A549 (cell line): ENCODE measurements at regions not wholly inside any gene's neighbourhood (a gene's known extent, or its start where the extent isn't known, plus 50 kb on each side); places are given as distances from the start of the nearest gene placed in this dataset.

Experiments
- ATAC-seq, 2 experiments: fragments of 200-7000 bp in 1 of 2; fragments of >200 bp in 1 of 2; cut with Nextera tagmentation in 1 of 2; cut with Tn5 transposase in 1 of 2; 3 replicates each; pipeline versions ENCODE4 v1.8.0 to v1.9.1; 2018 to 2020; ENCODE audit warnings: mild to moderate bottlenecking in 1 of 2, moderate library complexity in 1 of 2
- CTCF ChIA-PET: fragments of 300-600 bp; sonication (Branson Sonifier 250); formaldehyde crosslinking; extraction: SDS; loops from one replicate; lab custom pipeline; 2021; ENCODE audit warnings: antibody characterized with exemption, inconsistent platforms; lab: Yijun Ruan, JAX
- POLR2A ChIA-PET: fragments of 350-600 bp; formaldehyde crosslinking; extraction: SDS; loops from one replicate; lab custom pipeline; 2021; ENCODE audit warnings: antibody characterized with exemption, inconsistent platforms; lab: Yijun Ruan, JAX
- DNase-seq, 2 experiments: peaks; one replicate each; pipeline versions ENCODE4 v3.0.0 to v3.0.0-alpha.2; 2011 to 2016; ENCODE audit warnings: low read depth in 1 of 2, low spot score in 1 of 2
- FAIRE-seq: peaks from 2 replicates; lab custom pipeline; 2011; peaks lifted over from hg19 to GRCh38; lab: Jason Lieb, UNC
- H3K27ac ChIP-seq, 2 experiments: fragments of >200 bp; sonication (Bioruptor Twin); formaldehyde crosslinking; 3 replicates each; pipeline ENCODE4 v1.5.1; 2016 to 2017
- H3K4me1 ChIP-seq: fragments of >200 bp; sonication (Bioruptor Twin); formaldehyde crosslinking; 3 replicates; pipeline ENCODE4 v1.6.1; 2016
- H3K4me2 ChIP-seq: fragments of >200 bp; sonication (Bioruptor Twin); formaldehyde crosslinking; 3 replicates; pipeline ENCODE4 v1.6.1; 2016
- H3K4me3 ChIP-seq: fragments of >200 bp; sonication (Bioruptor Twin); formaldehyde crosslinking; 3 replicates; pipeline ENCODE4 v1.5.1; 2016
- H3K9me3 ChIP-seq: fragments of >200 bp; sonication (Bioruptor Twin); formaldehyde crosslinking; 3 replicates; pipeline ENCODE4 v1.6.1; 2016
- E2F6 ChIP-seq: IDR thresholded peaks from 2 replicates; pipeline ENCODE4 v1.6.1; 2012; ENCODE audit warnings: low read depth, borderline replicate concordance
- EHF ChIP-seq: fragments of 250-450 bp; sonication (Bioruptor Pico); IDR thresholded peaks from 2 replicates; pipeline ENCODE4 v1.5.0; 2020; ENCODE audit warnings: mild to moderate bottlenecking
- EP300 ChIP-seq, 2 experiments: fragments of >200 bp; sonication (Bioruptor Twin); formaldehyde crosslinking; IDR thresholded peaks; 2 replicates in 1 of 2; 3 replicates in 1 of 2; pipeline ENCODE4 v1.6.1; 2016 to 2017
- FOSB ChIP-seq: fragments of 250-450 bp; sonication (Bioruptor Pico); IDR thresholded peaks from 2 replicates; pipeline ENCODE4 v1.5.0; 2020; ENCODE audit warnings: mild to moderate bottlenecking, moderate library complexity
- FOXS1 ChIP-seq: fragments of 250-450 bp; sonication (Bioruptor Pico); IDR thresholded peaks from 2 replicates; pipeline ENCODE4 v1.5.0; 2020; ENCODE audit warnings: mild to moderate bottlenecking, moderate library complexity
- GATA3 ChIP-seq: IDR thresholded peaks from 2 replicates; pipeline ENCODE4 v1.6.1; 2012; ENCODE audit warnings: borderline replicate concordance
- HEYL ChIP-seq: fragments of 250-450 bp; sonication (Bioruptor Pico); IDR thresholded peaks from 2 replicates; pipeline ENCODE4 v1.8.0; 2021; ENCODE audit warnings: mild to moderate bottlenecking, moderate library complexity
- HOXA7 ChIP-seq: fragments of 250-450 bp; sonication (Bioruptor Pico); IDR thresholded peaks from 2 replicates; pipeline ENCODE4 v1.5.0; 2020; ENCODE audit warnings: mild to moderate bottlenecking, moderate library complexity
- HOXB13 ChIP-seq: fragments of 250-450 bp; sonication (Bioruptor Pico); IDR thresholded peaks from 2 replicates; pipeline ENCODE4 v1.5.0; 2020; ENCODE audit warnings: low read depth, mild to moderate bottlenecking, moderate library complexity
- JUN ChIP-seq, 2 experiments: fragments of >200 bp; sonication (Bioruptor Twin); formaldehyde crosslinking; IDR thresholded peaks; 2 replicates in 1 of 2; 3 replicates in 1 of 2; pipeline ENCODE4 v1.6.1; 2016 to 2017
- KDM1A ChIP-seq: fragments of 200-600 bp; sonication (generic); IDR thresholded peaks from 2 replicates; pipeline ENCODE4 v1.6.1; 2016; ENCODE audit warnings: low read depth, mild to moderate bottlenecking
- MAZ ChIP-seq: fragments of 150-350 bp; IDR thresholded peaks from 2 replicates; pipeline ENCODE4 v1.6.1; 2014; ENCODE audit warnings: antibody characterized with exemption, low read depth, low read length, borderline replicate concordance
- MYC ChIP-seq: IDR thresholded peaks from 2 replicates; pipeline ENCODE4 v1.6.1; 2012; ENCODE audit warnings: mild to moderate bottlenecking, inconsistent platforms, low read length, improper control_type of control experiment, borderline replicate concordance
- POLR2AphosphoS2 ChIP-seq: conservative IDR thresholded peaks from 2 replicates; pipeline ENCODE4 v1.6.1; 2012; ENCODE audit warnings: low read length, improper control_type of control experiment, inconsistent platforms
- RAD21 ChIP-seq, 2 experiments: fragments of >200 bp in 1 of 2; sonication (Bioruptor Twin) in 1 of 2; formaldehyde crosslinking in 1 of 2; IDR thresholded peaks in 1 of 2; conservative IDR thresholded peaks in 1 of 2; 2 replicates in 1 of 2; 3 replicates in 1 of 2; pipeline ENCODE4 v1.6.1; 2012 to 2018; ENCODE audit warnings: inconsistent platforms in 1 of 2
- RARB ChIP-seq: fragments of 250-450 bp; sonication (Bioruptor Pico); IDR thresholded peaks from 2 replicates; pipeline ENCODE4 v1.8.0; 2021; ENCODE audit warnings: mild to moderate bottlenecking, moderate library complexity
- RCOR1 ChIP-seq: fragments of 150-350 bp; IDR thresholded peaks from 2 replicates; pipeline ENCODE4 v1.6.1; 2014; ENCODE audit warnings: antibody characterized with exemption, low read length, low read depth
- REST ChIP-seq: fragments of 200-600 bp; sonication (generic); IDR thresholded peaks from 2 replicates; pipeline ENCODE4 v1.6.1; 2016; ENCODE audit warnings: antibody characterized with exemption, mild to moderate bottlenecking, moderate library complexity
- RNF2 ChIP-seq: fragments of 200-600 bp; sonication (generic); IDR thresholded peaks from 2 replicates; pipeline ENCODE4 v1.6.1; 2016; ENCODE audit warnings: low read depth, mild to moderate bottlenecking, antibody characterized with exemption, moderate library complexity, borderline replicate concordance
- TFCP2L1 ChIP-seq: fragments of 250-450 bp; sonication (Bioruptor Pico); IDR thresholded peaks from 2 replicates; pipeline ENCODE4 v1.5.0; 2021; ENCODE audit warnings: mild to moderate bottlenecking
- USF2 ChIP-seq: fragments of 450-650 bp; IDR thresholded peaks from 2 replicates; pipeline ENCODE4 v1.6.1; 2014; ENCODE audit warnings: antibody characterized with exemption
- WGBS: methylation state at CpG from one replicate; pipeline ENCODE4 v1.1.6; 2017; ENCODE audit errors: missing lambda C conversion rate; 5-methylcytosine and 5-hydroxymethylcytosine counted together
- TF ChIP-seq, protein P1 (sequence below): IDR thresholded peaks from 2 replicates; pipeline ENCODE4 v1.6.1; 2012
- TF ChIP-seq, protein P2 (sequence below): fragments of 150-350 bp; IDR thresholded peaks from 2 replicates; pipeline ENCODE4 v1.6.1; 2014; ENCODE audit warnings: low read depth, mild to moderate bottlenecking, low read length
- TF ChIP-seq, protein P3 (sequence below): fragments of >200 bp; sonication (Bioruptor Twin); formaldehyde crosslinking; IDR thresholded peaks from 2 replicates; pipeline ENCODE4 v1.6.1; 2016
- TF ChIP-seq, protein P4 (sequence below): fragments of 250-450 bp; sonication (Bioruptor Pico); IDR thresholded peaks from 2 replicates; pipeline ENCODE4 v1.5.0; 2021; ENCODE audit warnings: mild to moderate bottlenecking, moderate library complexity, borderline replicate concordance

DNA sequence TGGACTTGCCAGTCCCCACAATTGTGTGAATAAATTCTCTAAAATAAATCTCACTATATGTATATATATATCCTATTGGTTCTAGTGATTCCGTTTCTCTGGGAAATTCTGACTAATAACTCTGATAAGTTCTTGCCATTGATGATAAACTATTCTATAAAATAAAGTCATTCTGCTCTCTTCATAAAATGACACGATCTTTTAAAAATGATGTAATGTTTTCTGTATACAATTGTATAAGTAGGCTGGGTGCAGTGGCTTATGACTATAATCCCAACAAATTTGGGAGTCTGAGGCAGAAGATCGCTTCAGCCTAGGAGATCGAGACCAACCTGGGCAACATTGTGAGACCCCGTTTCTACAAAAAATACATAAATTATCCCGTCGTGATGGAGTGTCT, 541.0 kb upstream of the ADGRL4 start:
- POLR2A ChIA-PET, result no interaction called here

GRCh38 chr1:79543394-79543793, 536.9 kb upstream of the ADGRL4 start:
- no peak for FAIRE-seq
- Histone ChIP-seq H3K27ac (no peak overlapping the region), H3K4me2 (no peak overlapping the region), H3K4me3 (no peak overlapping the region)
- no peak for DNase-seq
- TF ChIP-seq RARB (CRISPR knock-in tag) (no peak), EHF (CRISPR knock-in tag) (no peak), MYC (no peak), USF2 (no peak), HOXB13 (CRISPR knock-in tag) (no peak), HOXA7 (no peak), MAZ (no peak), EP300 (IDR thresholded peaks at IDR 0.05) (no peak), KDM1A (no peak), RAD21 (conservative IDR thresholded peaks at IDR 0.05 in 1 of 2, IDR thresholded peaks at IDR 0.05 in 1 of 2) (no peak), GATA3 (no peak)
- TF ChIP-seq, protein P1, sequence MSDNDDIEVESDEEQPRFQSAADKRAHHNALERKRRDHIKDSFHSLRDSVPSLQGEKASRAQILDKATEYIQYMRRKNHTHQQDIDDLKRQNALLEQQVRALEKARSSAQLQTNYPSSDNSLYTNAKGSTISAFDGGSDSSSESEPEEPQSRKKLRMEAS, result no peak
- TF ChIP-seq, protein P2, sequence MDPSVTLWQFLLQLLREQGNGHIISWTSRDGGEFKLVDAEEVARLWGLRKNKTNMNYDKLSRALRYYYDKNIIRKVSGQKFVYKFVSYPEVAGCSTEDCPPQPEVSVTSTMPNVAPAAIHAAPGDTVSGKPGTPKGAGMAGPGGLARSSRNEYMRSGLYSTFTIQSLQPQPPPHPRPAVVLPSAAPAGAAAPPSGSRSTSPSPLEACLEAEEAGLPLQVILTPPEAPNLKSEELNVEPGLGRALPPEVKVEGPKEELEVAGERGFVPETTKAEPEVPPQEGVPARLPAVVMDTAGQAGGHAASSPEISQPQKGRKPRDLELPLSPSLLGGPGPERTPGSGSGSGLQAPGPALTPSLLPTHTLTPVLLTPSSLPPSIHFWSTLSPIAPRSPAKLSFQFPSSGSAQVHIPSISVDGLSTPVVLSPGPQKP, result no peak
- TF ChIP-seq, all 56 proteins: peak for 0
- WGBS, result 4% methylated on average over 3 of the region's 3 CpGs
- no peaks in the 10 kb centered on the region for H3K9me3 ChIP-seq
- ChIA-PET CTCF (no interaction called here), POLR2A (no interaction called here)
- no peak for ATAC-seq
- H3K4me1 ChIP-seq, result no peaks in the 10 kb centered on the region

More for the DNA sequence above, 541.0 kb upstream of the ADGRL4 start:
- no peaks in the 10 kb centered on the region for H3K4me1 ChIP-seq
- no peaks in the 10 kb centered on the region for H3K9me3 ChIP-seq
- WGBS, result 5% methylated on average over 7 of the region's 7 CpGs
- FAIRE-seq (no peak), DNase-seq (no peak), ATAC-seq (no peak)
- H3K4me2 ChIP-seq, result no peak overlapping the region
- no peak overlapping the region for H3K27ac ChIP-seq
- CTCF ChIA-PET, result no interaction called here
- H3K4me3 ChIP-seq, result no peak overlapping the region
- TF ChIP-seq POLR2AphosphoS2 (no peak), REST (no peak), HEYL (CRISPR knock-in tag) (no peak)

- no peaks in the 10 kb centered on the region for H3K9me3 ChIP-seq
- H3K27ac ChIP-seq, result no peak overlapping the region
- H3K4me3 ChIP-seq, result no peak overlapping the region
- no peak for ATAC-seq
- POLR2A ChIA-PET, result no interaction called here
- DNase-seq, result no peak
- no peaks in the 10 kb centered on the region for H3K4me1 ChIP-seq
- no peak overlapping the region for H3K4me2 ChIP-seq
- CTCF ChIA-PET, result no interaction called here
- no peak for FAIRE-seq
- no peak for TF ChIP-seq RNF2
- TF ChIP-seq JUN (IDR thresholded peaks at IDR 0.05), result no peak
- TF ChIP-seq, protein P2, result no peak
- TF ChIP-seq, protein P3, sequence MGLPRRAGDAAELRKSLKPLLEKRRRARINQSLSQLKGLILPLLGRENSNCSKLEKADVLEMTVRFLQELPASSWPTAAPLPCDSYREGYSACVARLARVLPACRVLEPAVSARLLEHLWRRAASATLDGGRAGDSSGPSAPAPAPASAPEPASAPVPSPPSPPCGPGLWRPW, result no peak
- no peak for TF ChIP-seq TFCP2L1
- TF ChIP-seq E2F6, result no peak
- no peak for TF ChIP-seq RARB (CRISPR knock-in tag)
- no peak for TF ChIP-seq FOSB (CRISPR knock-in tag)
- TF ChIP-seq, protein P4, sequence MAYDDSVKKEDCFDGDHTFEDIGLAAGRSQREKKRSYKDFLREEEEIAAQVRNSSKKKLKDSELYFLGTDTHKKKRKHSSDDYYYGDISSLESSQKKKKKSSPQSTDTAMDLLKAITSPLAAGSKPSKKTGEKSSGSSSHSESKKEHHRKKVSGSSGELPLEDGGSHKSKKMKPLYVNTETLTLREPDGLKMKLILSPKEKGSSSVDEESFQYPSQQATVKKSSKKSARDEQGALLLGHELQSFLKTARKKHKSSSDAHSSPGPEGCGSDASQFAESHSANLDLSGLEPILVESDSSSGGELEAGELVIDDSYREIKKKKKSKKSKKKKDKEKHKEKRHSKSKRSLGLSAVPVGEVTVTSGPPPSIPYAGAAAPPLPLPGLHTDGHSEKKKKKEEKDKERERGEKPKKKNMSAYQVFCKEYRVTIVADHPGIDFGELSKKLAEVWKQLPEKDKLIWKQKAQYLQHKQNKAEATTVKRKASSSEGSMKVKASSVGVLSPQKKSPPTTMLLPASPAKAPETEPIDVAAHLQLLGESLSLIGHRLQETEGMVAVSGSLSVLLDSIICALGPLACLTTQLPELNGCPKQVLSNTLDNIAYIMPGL (CRISPR knock-in tag), result no peak
- no peak for TF ChIP-seq EHF (CRISPR knock-in tag)
- TF ChIP-seq RCOR1, result no peak
- TF ChIP-seq RAD21 (conservative IDR thresholded peaks at IDR 0.05 in 1 of 2, IDR thresholded peaks at IDR 0.05 in 1 of 2), result no peak
- TF ChIP-seq FOXS1, result no peak
Observed at GRCh38 chr1:79539001-79539400, 532.5 kb upstream of the ADGRL4 start.
